H9 (cell line): ENCODE measurements at regions not wholly inside any gene's neighbourhood (a gene's known extent, or its start where the extent isn't known, plus 50 kb on each side); places are given as distances from the start of the nearest gene placed in this dataset.

Source experiments
- DNase-seq: peaks from one replicate; pipeline ENCODE4 v3.0.0-alpha.2; 2017
- H2AFZ ChIP-seq: one replicate; pipeline ENCODE4 v1.6.1; 2013; ENCODE audit warnings: mild to moderate bottlenecking, low read length, control low read depth, moderate library complexity
- H2AK5ac ChIP-seq: 2 replicates; pipeline ENCODE4 v1.6.1; 2013; ENCODE audit warnings: low read length, control low read depth, mixed read lengths; ENCODE audit not compliant: insufficient read length
- H2BK120ac ChIP-seq: one replicate; pipeline ENCODE4 v1.6.1; 2013; ENCODE audit warnings: low read depth, mild to moderate bottlenecking, low read length, control low read depth, inconsistent platforms; ENCODE audit not compliant: poor library complexity, severe bottlenecking
- H2BK12ac ChIP-seq: 2 replicates; pipeline ENCODE4 v1.6.1; 2013; ENCODE audit warnings: low read length, control low read depth, mixed read lengths, low read depth; ENCODE audit not compliant: insufficient read length
- H2BK15ac ChIP-seq: 2 replicates; pipeline ENCODE4 v1.6.1; 2013; ENCODE audit warnings: low read depth, low read length, control low read depth
- H2BK20ac ChIP-seq: one replicate; pipeline ENCODE4 v1.6.1; 2013; ENCODE audit warnings: low read depth, mild to moderate bottlenecking, low read length, control low read depth, inconsistent platforms; ENCODE audit not compliant: poor library complexity, severe bottlenecking
- H2BK5ac ChIP-seq: 2 replicates; pipeline ENCODE4 v1.6.1; 2013; ENCODE audit warnings: low read length, control low read depth, mixed read lengths; ENCODE audit not compliant: insufficient read length
- H3K14ac ChIP-seq: 2 replicates; pipeline ENCODE4 v1.6.1; 2013; ENCODE audit warnings: low read length, control low read depth; ENCODE audit not compliant: insufficient read depth
- H3K18ac ChIP-seq: 2 replicates; pipeline ENCODE4 v1.6.1; 2013; ENCODE audit warnings: low read depth, mild to moderate bottlenecking, mixed read lengths, low read length, control low read depth; ENCODE audit not compliant: insufficient read length
- H3K23ac ChIP-seq: 2 replicates; pipeline ENCODE4 v1.6.1; 2013; ENCODE audit warnings: low read length, control low read depth, mixed read lengths, low read depth; ENCODE audit not compliant: insufficient read length
- H3K23me2 ChIP-seq: 2 replicates; pipeline ENCODE4 v1.6.1; 2013; ENCODE audit warnings: low read depth, mild to moderate bottlenecking, mixed read lengths, low read length, control low read depth; ENCODE audit not compliant: insufficient read length, poor library complexity, severe bottlenecking
- H3K27ac ChIP-seq: 2 replicates; pipeline ENCODE4 v1.5.1; 2013; ENCODE audit warnings: low read length, control low read depth, mixed read lengths, low read depth; ENCODE audit not compliant: insufficient read length
- H3K27me3 ChIP-seq: 2 replicates; pipeline ENCODE4 v1.6.1; 2013; ENCODE audit warnings: low read length, control low read depth, inconsistent platforms; ENCODE audit not compliant: insufficient read depth
- H3K4ac ChIP-seq: 2 replicates; pipeline ENCODE4 v1.6.1; 2013; ENCODE audit warnings: low read depth, mild to moderate bottlenecking, control low read depth, inconsistent platforms, low read length, moderate library complexity
- H3K4me1 ChIP-seq: 2 replicates; pipeline ENCODE4 v1.6.1; 2013; ENCODE audit warnings: low read length, control low read depth, inconsistent platforms; ENCODE audit not compliant: insufficient read depth
- H3K4me2 ChIP-seq: 2 replicates; pipeline ENCODE4 v1.6.1; 2013; ENCODE audit warnings: low read length, control low read depth, mixed read lengths; ENCODE audit not compliant: insufficient read length, insufficient read depth
- H3K56ac ChIP-seq: 2 replicates; pipeline ENCODE4 v1.6.1; 2013; ENCODE audit warnings: low read depth, mild to moderate bottlenecking, mixed read lengths, low read length, control low read depth; ENCODE audit not compliant: insufficient read length
- H3K79me1 ChIP-seq: 2 replicates; pipeline ENCODE4 v1.6.1; 2013; ENCODE audit warnings: low read depth, mild to moderate bottlenecking, moderate library complexity, low read length, control low read depth, inconsistent platforms; ENCODE audit not compliant: insufficient read depth, poor library complexity, severe bottlenecking
- H3K79me2 ChIP-seq: 2 replicates; pipeline ENCODE4 v1.6.1; 2013; ENCODE audit warnings: low read length, control low read depth, inconsistent platforms; ENCODE audit not compliant: insufficient read depth
- H3K9ac ChIP-seq: 2 replicates; pipeline ENCODE4 v1.6.1; 2013; ENCODE audit warnings: low read length, control low read depth, mixed read lengths; ENCODE audit not compliant: insufficient read length; ENCODE audit errors: extremely low read depth
- H3K9me3 ChIP-seq: one replicate; pipeline ENCODE4 v1.6.1; 2013; ENCODE audit warnings: low read depth, low read length, inconsistent platforms; ENCODE audit not compliant: control insufficient read depth
- H3T11ph ChIP-seq: one replicate; pipeline ENCODE4 v1.6.1; 2013; ENCODE audit warnings: mild to moderate bottlenecking, low read length, control low read depth, inconsistent platforms
- H4K20me1 ChIP-seq: one replicate; pipeline ENCODE4 v1.6.1; 2013; ENCODE audit not compliant: control insufficient read depth, insufficient read length, insufficient read depth
- H4K5ac ChIP-seq: 2 replicates; pipeline ENCODE4 v1.6.1; 2013; ENCODE audit warnings: low read depth, mild to moderate bottlenecking, mixed read lengths, low read length, control low read depth; ENCODE audit not compliant: insufficient read length
- H4K8ac ChIP-seq: replicated peaks from 2 replicates; pipeline ENCODE4 v1.6.1; 2013; ENCODE audit warnings: low read length, control low read depth, mixed read lengths, low read depth; ENCODE audit not compliant: insufficient read length
- H4K91ac ChIP-seq: 2 replicates; pipeline ENCODE4 v1.6.1; 2013; ENCODE audit warnings: low read depth, mild to moderate bottlenecking, moderate library complexity, mixed read lengths, low read length, control low read depth; ENCODE audit not compliant: insufficient read length
- H3K27ac Mint-ChIP-seq, 3 experiments: 2 replicates in 2 of 3; 3 replicates in 1 of 3; pipeline ENCODE4 v1.8.0; 2020 to 2021; ENCODE audit warnings: mixed read lengths in 3 of 3, mild to moderate bottlenecking in 1 of 3, moderate library complexity in 1 of 3
- H3K27me3 Mint-ChIP-seq: 2 replicates; pipeline ENCODE4 v1.8.0; 2021; ENCODE audit warnings: low read depth, mild to moderate bottlenecking, moderate library complexity, mixed read lengths
- H3K36me3 Mint-ChIP-seq, 3 experiments: 2 replicates in 2 of 3; 3 replicates in 1 of 3; pipeline ENCODE4 v1.8.0; 2020 to 2021; ENCODE audit warnings: low read depth in 3 of 3, mixed read lengths in 3 of 3; ENCODE audit not compliant: insufficient read depth in 1 of 3
- H3K4me1 Mint-ChIP-seq, 2 experiments: 2 replicates each; pipeline ENCODE4 v1.8.0; 2020; ENCODE audit warnings: mixed read lengths in 2 of 2
- H3K4me3 Mint-ChIP-seq, 2 experiments: 2 replicates in 1 of 2; 3 replicates in 1 of 2; pipeline ENCODE4 v1.8.0; 2020 to 2021; ENCODE audit warnings: mild to moderate bottlenecking in 2 of 2, mixed read lengths in 2 of 2, moderate library complexity in 1 of 2
- H3K9me3 Mint-ChIP-seq, 2 experiments: 2 replicates in 1 of 2; 3 replicates in 1 of 2; pipeline ENCODE4 v1.8.0; 2020; ENCODE audit warnings: mild to moderate bottlenecking in 2 of 2, mixed read lengths in 2 of 2, moderate library complexity in 1 of 2
- WGBS: extraction: QIAGEN DNeasy Blood & Tissue Kit; methylation state at CpG from one replicate; pipeline ENCODE4 v1.1.7; 2013; ENCODE audit warnings: missing lambda C conversion rate, low lambda C conversion rate, mixed read lengths; ENCODE audit not compliant: insufficient read length; ENCODE audit errors: extremely low coverage; 5-methylcytosine and 5-hydroxymethylcytosine counted together
- TF ChIP-seq, protein P1 (sequence below): fragments of 200-600 bp; sonication (generic); conservative IDR thresholded peaks from 3 replicates; pipeline ENCODE4 v1.8.0; 2021; ENCODE audit warnings: antibody characterized with exemption, mild to moderate bottlenecking

GRCh38 chr2:217685255-217685605 lies 317.6 kb downstream of the TNS1 start:
- Histone ChIP-seq H2AFZ (no peak overlapping the region), H2BK12ac (no peak overlapping the region), H3K27ac (no peak overlapping the region), H2BK20ac (no peak overlapping the region), H4K5ac (no peak overlapping the region), H3K18ac (no peak overlapping the region), H3K14ac (no peak overlapping the region), H3K79me1 (no peaks in the 10 kb centered on the region), H3K9ac (no peak overlapping the region), H3K79me2 (no peaks in the 10 kb centered on the region), H3K27me3 (no peaks in the 10 kb centered on the region), H3K9me3 (no peaks in the 10 kb centered on the region), H4K8ac (no peak overlapping the region), H2BK120ac (no peak overlapping the region), H3K23ac (no peak overlapping the region), H3K23me2 (no peaks in the 10 kb centered on the region), H3K4ac (no peak overlapping the region), H2AK5ac (no peak overlapping the region), H3K4me2 (no peak overlapping the region), H2BK15ac (no peak overlapping the region), H2BK5ac (no peak overlapping the region), H4K20me1 (no peaks in the 10 kb centered on the region), H3K4me1 (no peaks in the 10 kb centered on the region), H3K56ac (no peak overlapping the region), H4K91ac (no peak overlapping the region), H3T11ph (no peak overlapping the region)
- no peak overlapping the region for H3K4me3 Mint-ChIP-seq
- no peak overlapping the region for H3K27ac Mint-ChIP-seq
- H3K4me1 Mint-ChIP-seq, result peaks cover 9 to 17% of the 10 kb centered on the region in 2 experiments
- peaks cover 53% of the 10 kb centered on the region for H3K27me3 Mint-ChIP-seq
- no peaks in the 10 kb centered on the region; a peak in 1 of 5 replicates for H3K9me3 Mint-ChIP-seq
- no peak for DNase-seq
- no peaks in the 10 kb centered on the region for H3K36me3 Mint-ChIP-seq
- no CpG with 5 or more reads among the region's 4 CpGs for whole genome bisulfite sequencing
- TF ChIP-seq, protein P1, sequence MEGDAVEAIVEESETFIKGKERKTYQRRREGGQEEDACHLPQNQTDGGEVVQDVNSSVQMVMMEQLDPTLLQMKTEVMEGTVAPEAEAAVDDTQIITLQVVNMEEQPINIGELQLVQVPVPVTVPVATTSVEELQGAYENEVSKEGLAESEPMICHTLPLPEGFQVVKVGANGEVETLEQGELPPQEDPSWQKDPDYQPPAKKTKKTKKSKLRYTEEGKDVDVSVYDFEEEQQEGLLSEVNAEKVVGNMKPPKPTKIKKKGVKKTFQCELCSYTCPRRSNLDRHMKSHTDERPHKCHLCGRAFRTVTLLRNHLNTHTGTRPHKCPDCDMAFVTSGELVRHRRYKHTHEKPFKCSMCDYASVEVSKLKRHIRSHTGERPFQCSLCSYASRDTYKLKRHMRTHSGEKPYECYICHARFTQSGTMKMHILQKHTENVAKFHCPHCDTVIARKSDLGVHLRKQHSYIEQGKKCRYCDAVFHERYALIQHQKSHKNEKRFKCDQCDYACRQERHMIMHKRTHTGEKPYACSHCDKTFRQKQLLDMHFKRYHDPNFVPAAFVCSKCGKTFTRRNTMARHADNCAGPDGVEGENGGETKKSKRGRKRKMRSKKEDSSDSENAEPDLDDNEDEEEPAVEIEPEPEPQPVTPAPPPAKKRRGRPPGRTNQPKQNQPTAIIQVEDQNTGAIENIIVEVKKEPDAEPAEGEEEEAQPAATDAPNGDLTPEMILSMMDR, result no peak
